A549 (cell line): ENCODE measurements at regions not wholly inside any gene's neighbourhood (a gene's known extent, or its start where the extent isn't known, plus 50 kb on each side); places are given as distances from the start of the nearest gene placed in this dataset.

Experiments
- ATAC-seq, 2 experiments: fragments of 200-7000 bp in 1 of 2; fragments of >200 bp in 1 of 2; cut with Nextera tagmentation in 1 of 2; cut with Tn5 transposase in 1 of 2; 3 replicates each; pipeline versions ENCODE4 v1.8.0 to v1.9.1; 2018 to 2020; ENCODE audit warnings: mild to moderate bottlenecking in 1 of 2, moderate library complexity in 1 of 2
- CTCF ChIA-PET: fragments of 300-600 bp; sonication (Branson Sonifier 250); formaldehyde crosslinking; extraction: SDS; loops from one replicate; lab custom pipeline; 2021; ENCODE audit warnings: antibody characterized with exemption, inconsistent platforms; lab: Yijun Ruan, JAX
- POLR2A ChIA-PET: fragments of 350-600 bp; formaldehyde crosslinking; extraction: SDS; loops from one replicate; lab custom pipeline; 2021; ENCODE audit warnings: antibody characterized with exemption, inconsistent platforms; lab: Yijun Ruan, JAX
- DNase-seq, 2 experiments: peaks; one replicate each; pipeline versions ENCODE4 v3.0.0 to v3.0.0-alpha.2; 2011 to 2016; ENCODE audit warnings: low read depth in 1 of 2, low spot score in 1 of 2
- FAIRE-seq: peaks from 2 replicates; lab custom pipeline; 2011; peaks lifted over from hg19 to GRCh38; lab: Jason Lieb, UNC
- H3K27ac ChIP-seq, 2 experiments: fragments of >200 bp; sonication (Bioruptor Twin); formaldehyde crosslinking; 3 replicates each; pipeline ENCODE4 v1.5.1; 2016 to 2017
- H3K4me1 ChIP-seq: fragments of >200 bp; sonication (Bioruptor Twin); formaldehyde crosslinking; 3 replicates; pipeline ENCODE4 v1.6.1; 2016
- H3K4me2 ChIP-seq: fragments of >200 bp; sonication (Bioruptor Twin); formaldehyde crosslinking; 3 replicates; pipeline ENCODE4 v1.6.1; 2016
- H3K4me3 ChIP-seq: fragments of >200 bp; sonication (Bioruptor Twin); formaldehyde crosslinking; 3 replicates; pipeline ENCODE4 v1.5.1; 2016
- H3K9me3 ChIP-seq: fragments of >200 bp; sonication (Bioruptor Twin); formaldehyde crosslinking; 3 replicates; pipeline ENCODE4 v1.6.1; 2016
- CHD4 ChIP-seq: fragments of 200-600 bp; sonication (generic); IDR thresholded peaks from 2 replicates; pipeline ENCODE4 v1.6.1; 2016; ENCODE audit warnings: antibody characterized with exemption, mild to moderate bottlenecking, borderline replicate concordance
- FOSB ChIP-seq: fragments of 250-450 bp; sonication (Bioruptor Pico); IDR thresholded peaks from 2 replicates; pipeline ENCODE4 v1.5.0; 2020; ENCODE audit warnings: mild to moderate bottlenecking, moderate library complexity
- FOSL2 ChIP-seq, 2 experiments: fragments of 450-650 bp in 1 of 2; fragments of >200 bp in 1 of 2; sonication (Bioruptor Twin) in 1 of 2; formaldehyde crosslinking; IDR thresholded peaks; 2 replicates each; pipeline versions ENCODE4 v1.5.0 to v1.6.1; 2016 to 2020; ENCODE audit warnings: mild to moderate bottlenecking in 1 of 2, moderate library complexity in 1 of 2
- FOXS1 ChIP-seq: fragments of 250-450 bp; sonication (Bioruptor Pico); IDR thresholded peaks from 2 replicates; pipeline ENCODE4 v1.5.0; 2020; ENCODE audit warnings: mild to moderate bottlenecking, moderate library complexity
- GATA3 ChIP-seq: IDR thresholded peaks from 2 replicates; pipeline ENCODE4 v1.6.1; 2012; ENCODE audit warnings: borderline replicate concordance
- HOXA7 ChIP-seq: fragments of 250-450 bp; sonication (Bioruptor Pico); IDR thresholded peaks from 2 replicates; pipeline ENCODE4 v1.5.0; 2020; ENCODE audit warnings: mild to moderate bottlenecking, moderate library complexity
- KDM1A ChIP-seq: fragments of 200-600 bp; sonication (generic); IDR thresholded peaks from 2 replicates; pipeline ENCODE4 v1.6.1; 2016; ENCODE audit warnings: low read depth, mild to moderate bottlenecking
- MAZ ChIP-seq: fragments of 150-350 bp; IDR thresholded peaks from 2 replicates; pipeline ENCODE4 v1.6.1; 2014; ENCODE audit warnings: antibody characterized with exemption, low read depth, low read length, borderline replicate concordance
- NFE2L2 ChIP-seq: fragments of 150-350 bp; conservative IDR thresholded peaks from 2 replicates; pipeline ENCODE4 v1.6.1; 2014; ENCODE audit warnings: low read length
- RAD21 ChIP-seq, 2 experiments: fragments of >200 bp in 1 of 2; sonication (Bioruptor Twin) in 1 of 2; formaldehyde crosslinking in 1 of 2; IDR thresholded peaks in 1 of 2; conservative IDR thresholded peaks in 1 of 2; 2 replicates in 1 of 2; 3 replicates in 1 of 2; pipeline ENCODE4 v1.6.1; 2012 to 2018; ENCODE audit warnings: inconsistent platforms in 1 of 2
- RCOR1 ChIP-seq: fragments of 150-350 bp; IDR thresholded peaks from 2 replicates; pipeline ENCODE4 v1.6.1; 2014; ENCODE audit warnings: antibody characterized with exemption, low read length, low read depth
- RFX5 ChIP-seq: fragments of 450-650 bp; IDR thresholded peaks from 2 replicates; pipeline ENCODE4 v1.7.1; 2014; ENCODE audit warnings: antibody characterized with exemption, mild to moderate bottlenecking, moderate library complexity
- ZFP36 ChIP-seq: fragments of 450-650 bp; IDR thresholded peaks from 2 replicates; pipeline ENCODE4 v1.6.1; 2014; ENCODE audit warnings: borderline replicate concordance; ENCODE audit not compliant: partially characterized antibody
- WGBS: methylation state at CpG from one replicate; pipeline ENCODE4 v1.1.6; 2017; ENCODE audit errors: missing lambda C conversion rate; 5-methylcytosine and 5-hydroxymethylcytosine counted together
- TF ChIP-seq, protein P1 (sequence below): IDR thresholded peaks from 2 replicates; pipeline ENCODE4 v1.6.1; 2012
- TF ChIP-seq, protein P2 (sequence below): fragments of 450-650 bp; IDR thresholded peaks from 2 replicates; pipeline ENCODE4 v1.6.1; 2014; ENCODE audit warnings: antibody characterized with exemption
- TF ChIP-seq, protein P3 (sequence below): IDR thresholded peaks from 2 replicates; pipeline ENCODE4 v1.6.1; 2012; ENCODE audit warnings: low read depth, borderline replicate concordance
- TF ChIP-seq, protein P4 (sequence below): fragments of >200 bp; sonication (Bioruptor Twin); formaldehyde crosslinking; IDR thresholded peaks from 3 replicates; pipeline ENCODE4 v1.6.1; 2016

DNA sequence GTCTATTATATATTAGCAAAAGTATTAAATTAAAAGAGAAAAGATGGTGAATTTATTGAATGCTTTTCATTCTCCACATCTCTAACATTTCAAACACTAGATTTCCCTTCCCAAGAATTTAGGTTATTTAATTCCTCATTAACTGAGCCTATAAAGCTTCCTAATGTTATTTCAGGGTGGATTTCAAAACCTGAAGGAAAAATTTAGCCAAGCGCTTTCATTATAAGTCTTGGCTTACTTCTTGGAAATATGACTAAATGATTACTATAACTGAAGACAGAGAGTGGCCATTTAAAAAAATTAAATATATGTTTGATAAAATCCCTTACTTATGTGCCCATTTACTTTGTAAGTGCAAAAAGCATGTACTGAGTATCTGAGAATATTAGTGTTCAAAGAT, 141.8 kb upstream of the ARSJ start:
- Histone ChIP-seq H3K27ac (no peak overlapping the region), H3K4me1 (no peaks in the 10 kb centered on the region), H3K9me3 (no peaks in the 10 kb centered on the region), H3K4me2 (no peak overlapping the region), H3K4me3 (no peak overlapping the region)
- WGBS, result 97% methylated on average over 1 of the region's 1 CpG
- POLR2A ChIA-PET, result no interaction called here
- TF ChIP-seq CHD4, result no peak
- no peak for TF ChIP-seq NFE2L2
- TF ChIP-seq, protein P1, sequence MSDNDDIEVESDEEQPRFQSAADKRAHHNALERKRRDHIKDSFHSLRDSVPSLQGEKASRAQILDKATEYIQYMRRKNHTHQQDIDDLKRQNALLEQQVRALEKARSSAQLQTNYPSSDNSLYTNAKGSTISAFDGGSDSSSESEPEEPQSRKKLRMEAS, result no peak
- TF ChIP-seq MAZ, result no peak
- TF ChIP-seq KDM1A, result no peak
- TF ChIP-seq RAD21 (conservative IDR thresholded peaks at IDR 0.05 in 1 of 2, IDR thresholded peaks at IDR 0.05 in 1 of 2), result no peak
- TF ChIP-seq ZFP36, result no peak
- TF ChIP-seq RCOR1, result no peak
- TF ChIP-seq, protein P2, sequence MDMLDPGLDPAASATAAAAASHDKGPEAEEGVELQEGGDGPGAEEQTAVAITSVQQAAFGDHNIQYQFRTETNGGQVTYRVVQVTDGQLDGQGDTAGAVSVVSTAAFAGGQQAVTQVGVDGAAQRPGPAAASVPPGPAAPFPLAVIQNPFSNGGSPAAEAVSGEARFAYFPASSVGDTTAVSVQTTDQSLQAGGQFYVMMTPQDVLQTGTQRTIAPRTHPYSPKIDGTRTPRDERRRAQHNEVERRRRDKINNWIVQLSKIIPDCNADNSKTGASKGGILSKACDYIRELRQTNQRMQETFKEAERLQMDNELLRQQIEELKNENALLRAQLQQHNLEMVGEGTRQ, result no peak
- TF ChIP-seq FOXS1 (CRISPR knock-in tag), result no peak
- TF ChIP-seq, protein P3, sequence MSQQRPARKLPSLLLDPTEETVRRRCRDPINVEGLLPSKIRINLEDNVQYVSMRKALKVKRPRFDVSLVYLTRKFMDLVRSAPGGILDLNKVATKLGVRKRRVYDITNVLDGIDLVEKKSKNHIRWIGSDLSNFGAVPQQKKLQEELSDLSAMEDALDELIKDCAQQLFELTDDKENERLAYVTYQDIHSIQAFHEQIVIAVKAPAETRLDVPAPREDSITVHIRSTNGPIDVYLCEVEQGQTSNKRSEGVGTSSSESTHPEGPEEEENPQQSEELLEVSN, result no peak
- no peak for TF ChIP-seq GATA3
- no peak for TF ChIP-seq FOSL2 (IDR thresholded peaks at IDR 0.05)
- no peak for TF ChIP-seq FOSL2 (CRISPR knock-in tag; IDR thresholded peaks at IDR 0.05)
- ATAC-seq, result no peak
- CTCF ChIA-PET, result no interaction called here
- FAIRE-seq, result no peak
- DNase-seq, result no peak

- Histone ChIP-seq H3K9me3 (no peaks in the 10 kb centered on the region), H3K27ac (no peak overlapping the region), H3K4me1 (no peaks in the 10 kb centered on the region), H3K4me3 (no peak overlapping the region), H3K4me2 (no peak overlapping the region)
- no peak for TF ChIP-seq RFX5
- TF ChIP-seq, protein P2, result no peak
- TF ChIP-seq, protein P4, sequence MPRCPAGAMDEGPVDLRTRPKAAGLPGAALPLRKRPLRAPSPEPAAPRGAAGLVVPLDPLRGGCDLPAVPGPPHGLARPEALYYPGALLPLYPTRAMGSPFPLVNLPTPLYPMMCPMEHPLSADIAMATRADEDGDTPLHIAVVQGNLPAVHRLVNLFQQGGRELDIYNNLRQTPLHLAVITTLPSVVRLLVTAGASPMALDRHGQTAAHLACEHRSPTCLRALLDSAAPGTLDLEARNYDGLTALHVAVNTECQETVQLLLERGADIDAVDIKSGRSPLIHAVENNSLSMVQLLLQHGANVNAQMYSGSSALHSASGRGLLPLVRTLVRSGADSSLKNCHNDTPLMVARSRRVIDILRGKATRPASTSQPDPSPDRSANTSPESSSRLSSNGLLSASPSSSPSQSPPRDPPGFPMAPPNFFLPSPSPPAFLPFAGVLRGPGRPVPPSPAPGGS, result no peak
- no peak for TF ChIP-seq FOSB
- POLR2A ChIA-PET, result no interaction called here
- 87% methylated on average over 1 of the region's 2 CpGs for WGBS
- FAIRE-seq (no peak), ATAC-seq (no peak), DNase-seq (no peak)
- CTCF ChIA-PET, result no interaction called here
These were observed 152.8 kb upstream of the ARSJ start for GRCh38 chr4:114132199-114132598.

GRCh38 chr4:114132830-114133229, 153.4 kb upstream of the ARSJ start:
- peak; percentile 8 to 33 for DNase-seq
- peak in 1 of 2 experiments; percentile 73; a peak in 3 of 6 replicates for ATAC-seq
- TF ChIP-seq HOXA7 (CRISPR knock-in tag) (no peak), RAD21 (conservative IDR thresholded peaks at IDR 0.05 in 1 of 2, IDR thresholded peaks at IDR 0.05 in 1 of 2) (peak in 1 of 2 experiments; percentile 6; a peak in 1 of 5 replicates)
- no peaks in the 10 kb centered on the region for H3K4me1 ChIP-seq
- no peak overlapping the region for H3K27ac ChIP-seq
- ChIA-PET CTCF (interaction anchor here (0.6 kb wide), 1 partner anchor 58 kb away, joined by 3 read pairs; no protein-coding TSS in a partner anchor), POLR2A (no interaction called here)
- FAIRE-seq, result no peak
- no peaks in the 10 kb centered on the region for H3K9me3 ChIP-seq
- WGBS, result 52% methylated on average over 2 of the region's 2 CpGs
- H3K4me2 ChIP-seq, result no peak overlapping the region
- H3K4me3 ChIP-seq, result no peak overlapping the region
